ENCODE measurements at regions not wholly inside any gene's neighbourhood (a gene's known extent, or its start where the extent isn't known, plus 50 kb on each side); places are given as distances from the start of the nearest gene placed in this dataset.
A peak's percentile ranks its signal among the peaks of the same experiment; 100 is the strongest.

DNA sequence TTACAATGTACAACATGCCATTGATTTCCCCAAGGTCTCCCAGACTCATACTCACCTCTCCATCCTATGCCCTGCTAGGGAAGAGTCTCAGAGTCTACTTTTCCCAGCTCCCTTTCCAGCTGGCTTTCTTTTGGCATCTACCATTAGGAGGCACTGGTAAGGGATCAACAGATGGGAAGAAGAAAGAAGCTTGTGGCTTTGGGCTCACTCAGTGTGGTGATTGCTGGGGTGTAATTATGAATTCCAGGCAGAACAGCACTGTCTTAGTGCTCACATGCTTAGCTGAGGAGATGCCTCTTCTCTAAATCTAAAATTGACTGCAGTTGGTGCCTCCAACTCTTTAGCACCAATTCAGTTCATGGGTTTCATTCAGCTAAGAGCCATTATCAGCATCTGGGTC, 330.0 kb downstream of the PSAT1 start:
- no peak overlapping the region for H3K4me3 ChIP-seq (ENCODE audit: low read depth, low read length)
- DNase-seq (ENCODE audit: low read depth) = no peak
- TF ChIP-seq, protein P1, sequence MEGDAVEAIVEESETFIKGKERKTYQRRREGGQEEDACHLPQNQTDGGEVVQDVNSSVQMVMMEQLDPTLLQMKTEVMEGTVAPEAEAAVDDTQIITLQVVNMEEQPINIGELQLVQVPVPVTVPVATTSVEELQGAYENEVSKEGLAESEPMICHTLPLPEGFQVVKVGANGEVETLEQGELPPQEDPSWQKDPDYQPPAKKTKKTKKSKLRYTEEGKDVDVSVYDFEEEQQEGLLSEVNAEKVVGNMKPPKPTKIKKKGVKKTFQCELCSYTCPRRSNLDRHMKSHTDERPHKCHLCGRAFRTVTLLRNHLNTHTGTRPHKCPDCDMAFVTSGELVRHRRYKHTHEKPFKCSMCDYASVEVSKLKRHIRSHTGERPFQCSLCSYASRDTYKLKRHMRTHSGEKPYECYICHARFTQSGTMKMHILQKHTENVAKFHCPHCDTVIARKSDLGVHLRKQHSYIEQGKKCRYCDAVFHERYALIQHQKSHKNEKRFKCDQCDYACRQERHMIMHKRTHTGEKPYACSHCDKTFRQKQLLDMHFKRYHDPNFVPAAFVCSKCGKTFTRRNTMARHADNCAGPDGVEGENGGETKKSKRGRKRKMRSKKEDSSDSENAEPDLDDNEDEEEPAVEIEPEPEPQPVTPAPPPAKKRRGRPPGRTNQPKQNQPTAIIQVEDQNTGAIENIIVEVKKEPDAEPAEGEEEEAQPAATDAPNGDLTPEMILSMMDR (conservative IDR thresholded peaks at IDR 0.05; ENCODE audit: low read depth, low read length) = no peak

DNA sequence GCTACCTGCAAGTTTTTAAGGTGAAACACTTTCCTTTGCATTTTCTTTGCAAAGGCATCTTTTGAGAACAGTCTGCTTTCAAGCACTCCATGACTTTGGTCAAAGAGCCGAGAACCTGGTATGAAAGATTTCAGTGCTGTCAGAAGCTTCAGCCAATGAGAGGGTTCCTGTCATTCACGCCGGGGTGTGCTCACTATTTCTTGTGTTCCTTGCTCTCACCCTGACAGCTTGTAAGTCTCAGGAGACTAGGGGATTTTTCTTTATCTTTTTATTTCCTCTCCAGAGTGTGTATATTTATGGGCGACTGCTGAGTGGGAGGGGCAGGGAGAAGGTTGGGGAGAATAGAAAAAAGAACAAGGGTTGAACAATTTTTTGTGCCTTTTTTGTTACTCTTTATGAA, 334.0 kb downstream of the PSAT1 start:
- TF ChIP-seq, protein P1 (conservative IDR thresholded peaks at IDR 0.05; ENCODE audit: low read depth, low read length) = no peak
- DNase-seq (ENCODE audit: low read depth) = no peak
- H3K4me3 ChIP-seq (ENCODE audit: low read depth, low read length) = no peak overlapping the region

DNA sequence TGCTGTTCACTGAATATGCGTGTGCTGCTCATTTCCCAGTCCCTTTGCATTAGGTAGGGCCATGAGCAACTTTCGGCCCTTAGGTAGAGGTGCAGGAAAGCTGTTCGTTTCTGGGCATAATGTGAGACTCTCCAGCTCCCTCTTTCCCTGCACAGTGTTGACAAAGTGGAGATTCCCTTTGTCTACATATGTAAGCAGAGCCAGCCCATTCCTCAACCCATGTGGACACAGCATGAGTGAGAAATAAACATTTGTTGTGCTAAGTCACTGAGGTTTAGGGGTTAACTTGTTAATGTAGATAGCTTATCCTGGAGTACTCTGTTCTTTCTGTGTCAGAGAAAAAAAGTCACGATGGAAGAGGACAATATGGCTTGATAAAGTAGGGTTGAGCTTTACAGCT, 343.8 kb downstream of the PSAT1 start:
- no peak overlapping the region for H3K4me3 ChIP-seq (ENCODE audit: low read depth, low read length)
- TF ChIP-seq, protein P1 (conservative IDR thresholded peaks at IDR 0.05; ENCODE audit: low read depth, low read length) = no peak
- DNase-seq (ENCODE audit: low read depth) = no peak

DNA sequence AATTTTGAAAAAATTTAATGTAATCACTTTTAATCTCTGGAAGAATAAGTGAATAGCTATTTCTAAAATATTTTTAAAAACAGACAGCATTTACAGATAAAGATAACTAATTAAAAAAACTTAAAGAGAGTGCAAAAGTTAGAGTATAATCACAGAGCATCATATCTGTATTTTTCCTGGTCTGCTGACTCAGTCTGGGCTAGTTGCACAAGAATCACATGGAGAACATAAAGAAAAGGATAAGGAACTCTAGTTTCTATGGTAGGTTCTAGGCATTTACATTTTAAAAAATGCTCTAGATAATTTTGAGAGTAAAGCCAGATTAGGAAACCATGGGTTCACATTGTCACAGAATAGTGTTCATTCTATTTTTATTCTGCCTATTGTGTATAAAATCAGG, 347.4 kb downstream of the PSAT1 start:
- no peak overlapping the region for H3K4me3 ChIP-seq (ENCODE audit: low read depth, low read length)
- TF ChIP-seq, protein P1 (conservative IDR thresholded peaks at IDR 0.05; ENCODE audit: low read depth, low read length) = no peak
- DNase-seq (ENCODE audit: low read depth) = peak; percentile 9

DNA sequence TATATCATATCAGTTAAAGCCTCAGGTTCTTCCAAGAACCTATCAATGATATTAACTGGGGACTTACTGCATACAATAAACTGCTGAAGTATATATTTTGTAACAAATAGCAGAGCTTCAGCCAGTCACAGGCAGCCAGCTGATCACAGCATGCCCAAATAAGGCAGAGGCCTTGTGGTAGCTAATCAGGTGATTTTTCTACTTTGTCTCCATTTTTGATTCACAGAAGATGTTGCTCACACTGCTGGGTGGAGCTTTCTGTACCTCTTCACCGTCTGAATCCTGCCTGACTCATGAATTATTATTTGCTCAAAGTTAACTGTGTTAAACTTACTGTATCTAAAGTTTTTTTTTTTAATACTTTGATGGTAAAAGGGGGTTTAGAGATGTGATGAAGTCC, 357.4 kb downstream of the PSAT1 start:
- no peak overlapping the region for H3K4me3 ChIP-seq (ENCODE audit: low read depth, low read length)
- TF ChIP-seq, protein P1 (conservative IDR thresholded peaks at IDR 0.05; ENCODE audit: low read depth, low read length) = no peak
- no peak for DNase-seq (ENCODE audit: low read depth)

DNA sequence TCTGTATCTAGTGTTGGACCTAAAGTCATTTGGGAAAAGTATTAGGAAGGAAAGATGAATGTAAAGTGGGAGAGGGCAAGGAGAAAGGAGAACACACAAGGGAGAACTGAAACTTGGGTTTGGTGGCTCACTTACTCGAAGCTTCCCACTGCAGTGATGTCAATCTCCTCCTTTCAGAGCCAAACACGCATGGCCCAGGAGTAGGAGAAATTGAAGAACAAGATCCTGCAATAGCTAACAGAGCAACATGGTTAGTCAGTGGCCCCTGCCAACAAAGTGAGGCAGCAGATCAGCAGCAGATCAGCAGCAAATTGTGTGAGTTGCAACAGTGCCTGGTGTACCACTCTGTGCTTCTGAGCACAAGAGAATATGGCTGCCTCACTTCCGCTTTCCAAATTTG, 366.4 kb downstream of the PSAT1 start:
- H3K4me3 ChIP-seq (ENCODE audit: low read depth, low read length) = no peak overlapping the region
- DNase-seq (ENCODE audit: low read depth) = no peak
- TF ChIP-seq, protein P1 (conservative IDR thresholded peaks at IDR 0.05; ENCODE audit: low read depth, low read length) = no peak

DNA sequence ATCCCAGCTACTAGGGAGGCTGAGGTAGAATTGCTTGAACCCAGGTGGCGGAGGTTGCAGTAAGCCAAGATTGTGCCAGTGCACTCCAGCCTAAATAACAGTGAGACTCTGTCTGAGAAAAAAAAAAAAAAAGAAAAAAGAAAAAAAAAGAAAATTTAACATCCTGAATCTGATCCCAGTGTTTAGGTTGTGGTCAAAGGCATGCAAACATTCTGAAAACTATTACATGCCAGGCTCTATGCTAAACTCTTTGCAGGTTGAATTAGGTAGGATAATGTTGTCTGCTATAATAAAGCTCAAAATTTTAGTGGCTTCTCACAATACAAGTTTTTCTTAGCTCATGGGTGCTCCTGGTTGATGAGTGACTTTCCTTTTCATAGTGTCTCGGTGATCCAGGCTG, 367.4 kb downstream of the PSAT1 start:
- DNase-seq (ENCODE audit: low read depth) = no peak
- TF ChIP-seq, protein P1 (conservative IDR thresholded peaks at IDR 0.05; ENCODE audit: low read depth, low read length) = no peak
- H3K4me3 ChIP-seq (ENCODE audit: low read depth, low read length) = no peak overlapping the region
